ENCODE measurements at regions not wholly inside any gene's neighbourhood (a gene's known extent, or its start where the extent isn't known, plus 50 kb on each side); places are given as distances from the start of the nearest gene placed in this dataset.
A peak's percentile ranks its signal among the peaks of the same experiment; 100 is the strongest.
"Not testable (repeated sequence)": the region's sequence is repeated elsewhere in the genome, so short reads cannot be mapped to it uniquely, and the experiment has no call there.

DNA sequence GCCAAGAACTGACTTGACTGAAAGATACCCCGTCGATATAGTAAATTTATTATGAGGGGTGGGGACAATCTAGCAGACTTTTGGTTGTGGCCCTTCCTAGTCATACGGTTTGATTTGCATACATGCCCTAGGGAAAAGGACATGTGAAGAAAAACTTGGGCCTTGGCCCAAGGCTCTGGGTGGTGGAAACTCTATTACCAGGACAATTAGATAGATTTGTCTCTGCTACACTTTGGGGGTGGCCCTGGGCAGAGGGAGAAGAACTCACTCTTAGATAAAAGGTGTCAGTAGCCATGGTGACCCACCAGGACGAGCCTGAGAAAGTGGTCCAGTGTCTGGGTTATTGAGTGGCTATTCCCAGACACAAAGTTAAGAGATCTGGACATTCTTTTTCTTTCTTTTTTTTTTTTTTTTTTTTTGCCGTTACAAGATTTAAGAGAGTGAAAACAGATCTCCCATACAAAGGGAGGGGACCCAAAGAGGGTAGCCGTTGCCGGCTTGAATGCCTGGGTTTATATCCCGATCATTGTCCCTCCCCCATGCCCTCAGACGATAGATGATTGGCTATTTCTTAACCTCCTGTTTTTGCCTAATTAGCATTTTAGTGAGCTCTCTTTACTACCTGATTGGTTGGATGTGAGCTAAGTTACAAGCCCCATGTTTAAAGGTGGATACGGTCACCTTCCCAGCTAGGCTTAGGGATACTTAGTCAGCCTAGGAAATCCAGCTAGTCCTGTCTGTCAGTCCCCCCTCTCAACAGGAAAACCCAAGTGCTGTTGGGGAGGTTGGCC, 96.4 kb upstream of the SMAD3 start:
- DNase-seq: no peak

DNA sequence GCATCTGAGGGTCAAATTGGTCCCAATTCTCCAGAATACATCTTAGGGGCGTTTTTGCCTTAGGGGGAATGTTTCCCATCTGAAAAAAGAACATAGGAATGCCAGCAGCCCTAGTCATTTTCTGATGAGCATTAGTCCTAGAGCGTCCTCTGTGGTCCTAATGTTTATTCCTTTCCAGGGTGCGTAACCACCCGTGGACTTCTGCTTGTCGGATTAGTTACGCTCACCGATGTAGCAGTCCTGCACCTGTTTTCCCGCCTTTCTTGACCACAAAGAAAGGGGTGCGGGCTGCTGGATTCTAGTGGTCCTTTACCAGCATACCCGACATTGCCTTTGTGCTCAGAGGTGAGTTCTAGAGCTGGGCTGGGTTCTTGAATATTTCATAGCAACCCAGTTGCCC, 91.3 kb upstream of the SMAD3 start:
- not testable (repeated sequence) for DNase-seq

GRCh38 chr15:66976106-66976640, 89.2 kb upstream of the SMAD3 start:
- DNase-seq: not testable (repeated sequence)

- DNase-seq: not testable (repeated sequence)
These were observed 85.1 kb upstream of the SMAD3 start for GRCh38 chr15:66980326-66980725.

GRCh38 chr15:66981771-66982170, 83.6 kb upstream of the SMAD3 start:
- no peak for DNase-seq

GRCh38 chr15:66982250-66982649, 83.2 kb upstream of the SMAD3 start:
- DNase-seq: no peak

DNA sequence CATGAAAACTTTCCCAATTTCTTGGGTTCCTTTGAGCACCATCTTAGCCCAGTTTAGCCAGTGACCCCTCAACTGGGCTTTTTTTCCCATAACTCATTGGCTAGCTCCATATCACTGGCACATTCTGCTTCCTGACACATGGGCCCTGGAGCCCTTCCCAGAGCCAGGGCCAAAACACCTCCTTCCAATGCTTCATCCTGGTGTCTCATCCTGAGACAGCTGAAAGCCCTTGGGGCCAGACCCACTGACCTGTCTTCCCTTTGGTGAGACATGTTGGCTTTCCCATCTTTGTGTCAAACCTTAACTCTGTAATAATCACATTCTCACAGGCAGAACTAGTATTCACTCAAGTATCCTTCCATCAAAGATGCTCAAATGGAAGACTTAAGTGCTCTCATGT, 82.6 kb upstream of the SMAD3 start:
- DNase-seq: no peak

- DNase-seq: no peak
These were observed 79.7 kb upstream of the SMAD3 start for GRCh38 chr15:66985653-66986052.

- DNase-seq: no peak
These were observed 78.5 kb upstream of the SMAD3 start for GRCh38 chr15:66986951-66987350.

- DNase-seq: no peak
These were observed 72.3 kb upstream of the SMAD3 start for GRCh38 chr15:66993090-66993489.

DNA sequence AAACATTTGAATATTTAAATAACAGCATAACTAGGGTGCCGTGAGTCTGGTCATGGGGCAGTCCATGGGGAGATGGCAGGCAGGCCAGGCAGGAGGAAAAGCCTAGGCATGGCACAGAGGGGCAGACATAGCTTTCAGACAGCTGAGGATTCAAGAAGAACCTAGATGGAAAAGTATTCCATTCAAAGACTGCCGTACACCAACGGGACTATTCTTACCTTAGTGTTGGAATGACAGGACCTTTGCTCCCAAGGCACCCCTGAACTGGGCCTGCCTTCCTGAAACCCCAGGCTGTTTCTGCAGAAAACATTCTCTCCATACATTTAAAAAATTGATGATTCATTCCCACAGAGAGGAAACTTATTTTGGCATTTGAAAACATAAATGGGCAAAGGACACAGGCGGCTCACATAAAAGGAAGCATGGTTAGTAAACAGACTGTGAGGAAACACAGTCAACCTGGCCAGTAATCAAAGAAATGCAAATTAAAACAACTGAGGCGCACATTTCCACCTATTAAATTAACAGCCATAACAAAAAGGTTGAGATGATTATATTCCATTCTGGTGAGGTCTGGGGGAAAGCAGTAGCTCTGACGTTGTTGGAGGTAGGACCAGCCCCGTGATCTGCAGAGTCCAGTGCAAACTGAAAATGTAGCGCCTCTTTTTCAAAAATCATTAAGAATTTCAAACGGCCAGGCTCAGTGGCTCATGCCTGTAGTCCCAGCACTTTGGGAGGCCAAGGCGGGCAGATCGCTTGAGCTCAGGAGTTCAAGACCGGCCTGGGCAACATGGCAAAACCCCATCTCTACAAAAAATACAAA, 71.3 kb upstream of the SMAD3 start:
- DNase-seq: no peak

GRCh38 chr15:66994927-66995656, 70.3 kb upstream of the SMAD3 start:
- DNase-seq: peak; percentile 83

DNA sequence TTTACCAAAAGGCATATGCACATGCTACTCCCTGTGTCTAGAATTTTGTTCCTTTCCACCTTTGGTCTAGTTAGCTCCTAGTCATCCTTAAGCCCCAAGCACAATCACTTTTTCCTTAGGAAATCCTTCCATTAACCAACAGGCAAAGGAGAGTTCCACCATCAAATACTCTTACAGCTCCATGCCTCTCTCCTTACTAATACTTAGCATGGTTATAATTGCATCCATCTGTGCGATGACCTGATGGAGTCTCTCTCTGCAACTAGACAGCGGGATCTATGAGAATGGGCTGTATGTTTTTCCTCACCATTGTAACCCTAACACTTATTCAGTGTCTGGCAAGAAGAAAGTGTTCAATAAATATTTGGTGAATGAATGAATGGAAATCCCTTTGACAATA, 69.3 kb upstream of the SMAD3 start:
- no peak for DNase-seq

DNA sequence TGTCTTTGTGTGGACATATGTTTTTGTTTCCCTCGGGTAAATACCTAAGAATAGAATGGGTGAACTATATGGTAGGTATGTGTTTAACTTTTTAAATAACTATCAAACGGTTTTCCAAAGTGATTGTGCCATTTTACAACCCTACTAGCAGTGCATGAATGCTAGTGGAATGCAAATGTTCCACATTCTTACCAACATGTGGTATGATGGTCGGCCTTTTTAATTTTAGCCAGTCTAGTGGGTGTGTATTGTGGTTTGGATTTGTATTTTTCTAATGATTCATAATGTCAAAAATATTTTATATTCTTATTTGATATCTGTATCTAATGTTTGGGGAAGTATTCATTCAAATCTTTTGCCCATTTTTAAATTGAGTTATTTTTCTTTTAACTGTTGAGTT, 68.2 kb upstream of the SMAD3 start:
- DNase-seq: no peak

DNA sequence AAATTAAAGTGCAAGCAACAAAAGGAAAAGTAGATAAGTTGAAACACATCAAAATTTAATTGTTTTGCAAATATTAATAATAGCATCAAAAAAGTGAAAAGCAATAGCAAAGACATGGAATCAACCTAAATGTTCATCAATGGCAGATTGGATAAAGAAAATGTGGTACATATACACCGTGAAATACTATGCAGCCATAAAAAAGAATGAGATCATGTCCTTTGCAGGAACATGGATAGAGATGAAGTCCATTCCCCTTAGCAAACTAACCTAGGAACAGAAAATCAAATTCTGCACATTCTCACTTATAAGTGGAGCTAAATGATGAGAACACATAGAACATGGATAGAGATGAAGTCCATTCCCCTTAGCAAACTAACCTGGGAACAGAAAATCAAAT, 67.2 kb upstream of the SMAD3 start:
- DNase-seq: not testable (repeated sequence)

- peak; percentile 43 for DNase-seq
These were observed 66.1 kb upstream of the SMAD3 start for GRCh38 chr15:66999046-66999968.

DNA sequence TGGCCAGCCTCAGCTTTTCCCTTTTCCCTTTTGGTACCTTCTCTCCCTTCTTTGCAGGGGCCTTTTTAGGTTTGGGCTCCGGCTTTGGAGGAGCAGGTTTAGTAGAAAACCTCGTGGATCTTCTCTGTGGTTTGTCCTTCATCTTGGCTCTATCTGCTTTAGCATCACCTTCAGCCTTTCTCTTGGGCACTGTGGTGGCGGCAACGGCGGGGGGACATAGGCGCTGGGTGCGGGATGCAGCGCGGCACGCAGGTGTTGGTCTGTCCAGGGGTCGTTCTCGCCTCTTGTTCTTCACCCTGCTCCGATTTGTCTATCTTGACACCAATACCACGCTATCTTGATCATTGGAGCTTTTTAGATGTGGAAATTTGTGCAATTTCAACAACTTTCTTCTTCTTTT, 64.5 kb upstream of the SMAD3 start:
- DNase-seq: no peak

DNA sequence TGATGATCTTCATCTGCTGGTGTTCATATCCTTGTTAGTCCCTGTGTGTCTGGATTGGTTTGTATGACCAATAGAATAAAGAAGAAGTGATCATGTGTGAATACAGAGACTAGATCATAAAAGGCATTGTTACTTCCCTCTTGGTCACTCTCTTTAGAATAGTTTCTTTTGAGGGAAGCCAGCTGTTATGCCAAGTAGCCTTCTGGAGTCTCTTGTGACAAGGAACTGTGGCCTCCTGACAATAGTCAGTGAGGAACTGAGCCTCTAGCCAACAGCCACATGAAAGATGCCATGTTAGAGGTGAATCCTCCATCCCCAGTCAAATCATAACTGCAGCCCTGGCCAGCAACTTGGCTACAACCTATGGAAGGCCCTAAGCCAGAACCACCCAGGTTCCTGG, 63.0 kb upstream of the SMAD3 start:
- DNase-seq: peak; percentile 73

DNA sequence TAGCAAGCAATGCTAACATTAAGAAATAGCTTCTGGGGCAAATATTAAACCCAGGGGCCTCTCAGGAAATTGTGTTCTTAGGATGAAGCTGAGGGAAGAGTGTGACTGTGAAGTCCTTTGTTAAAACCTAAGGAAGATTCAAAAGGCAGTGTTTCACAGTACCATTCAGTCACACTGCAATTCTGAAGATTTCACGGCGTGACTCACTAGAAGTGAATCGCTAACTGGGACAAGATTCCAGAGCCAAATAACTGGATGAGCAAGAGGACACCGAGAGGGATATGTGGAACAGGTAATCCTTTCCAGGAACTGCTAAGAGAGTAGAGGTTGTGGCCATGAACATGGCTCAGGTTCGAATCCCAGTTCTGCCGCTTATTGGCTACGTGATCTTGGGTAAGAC, 61.8 kb upstream of the SMAD3 start:
- no peak for DNase-seq

DNA sequence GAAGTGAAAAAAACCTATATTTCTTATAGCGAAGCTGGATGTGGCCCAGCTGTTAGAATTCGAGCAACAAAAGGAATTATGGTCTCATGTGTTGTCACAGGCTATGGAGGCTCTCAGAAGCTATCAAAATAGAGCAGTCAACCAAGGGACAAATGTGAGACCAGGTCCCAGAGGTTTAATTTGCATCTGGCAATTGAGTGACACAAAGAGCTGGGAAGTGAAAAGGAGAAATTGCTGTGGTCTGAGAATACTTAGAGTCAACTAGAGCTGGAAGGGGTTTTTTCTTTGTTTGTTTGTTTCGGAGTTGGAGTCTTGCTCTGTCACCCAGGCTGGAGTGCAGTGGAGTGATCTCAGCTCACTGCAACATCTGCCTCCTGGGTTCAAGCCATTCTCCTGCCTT, 61.3 kb upstream of the SMAD3 start:
- DNase-seq: peak; percentile 72

DNA sequence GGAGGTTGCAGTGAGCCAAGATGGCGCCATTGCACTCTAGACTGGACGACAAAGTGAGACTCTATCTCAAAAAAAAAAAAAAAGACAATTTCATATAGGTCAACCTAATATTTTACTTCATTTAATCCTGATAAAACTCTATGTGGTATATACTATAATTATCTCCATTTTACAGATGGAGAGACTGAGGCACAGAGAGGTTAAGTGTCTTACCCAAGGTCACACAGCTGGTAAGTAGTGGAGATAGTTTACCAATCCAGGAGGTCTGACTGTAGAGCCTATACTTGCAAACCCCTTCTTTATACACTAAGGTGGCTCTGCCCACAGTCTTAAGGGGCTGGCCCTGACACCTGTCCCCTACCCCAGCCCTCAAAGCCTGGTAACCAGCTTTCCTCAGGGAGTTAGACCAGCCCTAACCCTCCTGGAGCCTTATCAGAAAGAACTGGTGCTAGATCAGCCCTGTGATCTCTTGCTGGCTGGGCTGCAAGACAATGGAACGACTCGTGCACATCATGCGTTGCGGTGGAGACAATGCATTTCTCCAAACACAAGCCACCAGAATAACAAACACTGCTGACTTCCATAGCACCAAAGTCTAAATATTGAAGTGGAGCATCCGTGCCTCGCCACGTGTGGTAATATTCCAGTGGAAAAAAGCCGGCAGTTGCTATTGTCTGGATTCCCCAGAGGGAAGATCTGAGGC, 60.0 kb upstream of the SMAD3 start:
- no peak for DNase-seq

All from inflammatory macrophage treated with lipopolysaccharide for 4 hours (primary cell).